Right hindlimb (tissue), 1 donor: ENCODE measurements at regions not wholly inside any gene's neighbourhood (a gene's known extent, or its start where the extent isn't known, plus 50 kb on each side); places are given as distances from the start of the nearest gene placed in this dataset.
"Not testable (repeated sequence)": the region's sequence is repeated elsewhere in the genome, so short reads cannot be mapped to it uniquely, and the experiment has no call there.

ENCODE experiments used
- DNase-seq: peaks from one replicate; pipeline ENCODE4 v3.0.0-alpha.2; 2018

DNA sequence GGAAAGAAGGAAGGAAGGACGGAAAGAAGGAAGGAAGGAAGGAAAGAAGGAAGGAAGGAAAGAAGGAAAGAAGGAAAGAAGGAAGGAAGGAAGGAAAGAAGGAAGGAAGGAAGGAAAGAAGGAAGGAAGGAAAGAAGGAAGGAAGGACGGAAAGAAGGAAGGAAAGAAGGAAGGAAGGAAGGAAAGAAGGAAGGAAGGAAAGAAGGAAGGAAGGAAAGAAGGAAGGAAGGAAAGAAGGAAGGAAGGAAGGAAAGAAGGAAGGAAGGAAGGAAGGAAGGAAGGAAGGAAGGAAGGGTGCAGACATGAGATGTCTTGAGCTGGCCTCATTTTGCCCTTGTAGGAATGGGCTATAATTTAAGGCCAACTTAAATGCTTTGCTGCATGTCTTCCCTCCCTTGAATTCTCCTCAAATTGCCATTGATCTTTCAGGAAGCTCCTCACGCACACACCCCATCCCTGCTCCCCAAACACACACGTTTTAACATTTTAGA, 172.1 kb upstream of the NOX3 start:
- DNase-seq = not testable (repeated sequence)

DNA sequence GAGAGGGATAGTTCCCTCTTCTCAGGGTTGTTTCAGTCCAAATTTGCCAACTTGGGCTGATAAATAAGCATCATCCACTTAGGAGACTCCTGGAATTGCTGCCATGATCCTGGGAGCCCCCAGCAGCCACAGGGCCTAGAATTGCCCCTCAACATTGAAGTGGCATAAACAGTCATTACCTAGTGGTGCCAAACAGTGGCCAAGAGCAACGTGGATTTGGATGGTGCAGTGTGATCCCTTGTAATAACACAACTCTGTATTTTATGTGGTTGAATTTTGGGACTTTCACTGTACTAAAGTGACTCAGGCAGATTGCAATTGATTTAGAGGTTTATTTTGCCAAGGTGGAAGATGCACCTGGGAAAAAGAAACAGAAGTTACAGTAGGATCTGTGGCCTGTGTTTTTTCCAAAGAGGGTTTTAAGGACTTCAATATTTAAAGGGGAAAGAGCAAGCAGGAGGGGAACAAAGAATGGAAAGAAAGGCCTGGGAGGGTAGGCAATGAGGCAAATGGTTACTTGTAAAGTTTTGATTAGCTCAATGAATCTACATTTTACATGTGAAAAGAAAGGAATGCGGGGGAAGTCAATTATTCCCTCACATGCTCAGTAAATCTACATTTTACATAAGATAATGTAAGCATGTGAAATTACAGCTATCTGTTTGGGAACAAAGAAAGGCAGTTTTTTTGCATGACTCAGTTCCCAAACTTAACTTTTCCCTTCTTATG, 168.0 kb upstream of the NOX3 start:
- no peak for DNase-seq

DNA sequence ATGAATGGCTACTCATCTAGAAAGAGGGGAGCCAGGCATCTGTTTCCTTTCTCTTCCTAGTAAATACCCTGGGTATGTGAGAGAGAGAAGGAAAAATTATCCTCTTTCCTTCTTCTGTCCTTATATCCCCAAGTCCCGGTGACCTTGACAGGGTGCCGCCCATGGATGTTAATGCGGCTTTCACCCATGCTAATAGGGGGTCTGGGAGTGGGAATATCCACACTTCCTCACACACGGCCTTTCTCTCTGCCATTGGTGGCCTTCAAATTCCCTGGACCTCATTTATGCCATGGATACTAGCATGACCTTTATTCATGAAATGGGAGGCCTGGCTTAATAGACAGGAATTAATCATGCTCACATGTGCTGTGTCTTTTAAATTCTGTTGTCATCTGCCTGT, 159.0 kb upstream of the NOX3 start:
- no peak for DNase-seq

DNA sequence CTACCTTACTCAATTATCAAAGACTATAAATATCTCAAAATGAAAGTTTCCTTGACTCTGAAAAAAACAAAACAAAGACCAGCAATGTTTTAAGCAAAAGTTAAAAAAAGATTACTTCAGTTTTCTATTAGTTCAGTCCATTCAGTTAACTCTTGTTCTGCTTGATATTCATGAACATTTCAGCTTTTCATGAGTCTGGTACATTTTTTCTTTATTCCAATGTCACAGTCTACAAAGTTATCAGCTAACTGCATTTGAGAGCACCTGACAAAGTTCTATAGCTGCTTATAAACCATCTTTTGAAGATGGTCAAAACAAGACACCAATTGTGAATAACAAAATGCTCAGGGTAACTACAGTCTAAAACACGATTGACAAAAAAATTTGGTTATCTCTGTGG, 156.1 kb upstream of the NOX3 start:
- no peak for DNase-seq

DNA sequence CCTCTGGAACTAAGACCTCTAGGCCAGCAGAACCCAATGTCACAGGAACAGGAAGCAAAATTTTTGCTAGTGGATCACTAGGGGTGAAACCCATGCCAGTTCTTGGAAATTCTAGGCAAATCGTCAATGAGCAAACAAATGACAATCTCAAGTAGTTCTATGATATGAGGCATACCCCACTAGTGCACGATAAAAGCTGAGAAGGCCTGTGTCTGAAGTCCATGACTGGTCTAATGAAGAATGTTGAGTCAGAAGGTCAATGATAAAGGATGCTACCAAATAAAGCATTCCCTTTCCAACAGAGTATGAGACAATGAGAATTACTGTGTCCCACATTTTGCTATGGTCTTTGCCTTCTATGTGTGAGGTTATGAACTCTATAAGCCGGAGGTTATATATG, 149.4 kb upstream of the NOX3 start:
- no peak for DNase-seq

DNA sequence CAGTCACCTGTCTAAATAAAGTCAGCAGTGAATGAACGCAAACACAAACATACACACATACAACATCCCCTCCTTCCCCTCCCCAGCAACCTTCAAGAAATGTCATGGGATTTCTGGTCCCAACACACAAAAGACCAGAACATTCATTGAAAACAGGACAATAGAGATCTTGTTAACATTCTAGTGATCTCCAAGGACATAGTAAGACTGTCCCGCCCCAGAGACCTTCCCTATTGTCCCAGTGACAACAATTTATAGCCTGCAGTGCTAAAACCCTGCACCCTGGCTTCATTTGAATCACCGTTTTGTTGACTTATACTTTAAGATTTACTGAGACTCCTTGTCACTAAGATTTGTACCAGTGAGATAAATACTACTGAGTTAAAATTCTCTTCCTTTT, 143.9 kb upstream of the NOX3 start:
- no peak for DNase-seq

DNA sequence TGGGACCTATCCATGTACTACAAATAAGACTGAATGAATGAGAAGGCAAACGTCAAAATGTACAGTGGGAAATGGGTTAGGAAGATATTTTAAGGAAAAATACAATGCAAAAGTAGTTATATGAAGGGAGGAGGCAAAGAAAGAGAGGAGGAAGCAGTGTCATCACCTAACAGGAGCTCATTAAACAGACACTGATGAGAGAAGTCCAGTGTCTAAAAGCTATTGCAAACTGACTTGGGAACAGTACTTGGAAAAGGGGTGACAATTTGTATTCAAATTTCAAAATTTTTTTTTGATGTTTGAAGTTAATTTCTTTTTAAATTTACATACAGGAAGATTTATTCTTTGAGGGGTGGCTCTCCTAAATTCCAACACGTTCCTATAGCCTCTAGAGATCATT, 143.5 kb upstream of the NOX3 start:
- DNase-seq = no peak

DNA sequence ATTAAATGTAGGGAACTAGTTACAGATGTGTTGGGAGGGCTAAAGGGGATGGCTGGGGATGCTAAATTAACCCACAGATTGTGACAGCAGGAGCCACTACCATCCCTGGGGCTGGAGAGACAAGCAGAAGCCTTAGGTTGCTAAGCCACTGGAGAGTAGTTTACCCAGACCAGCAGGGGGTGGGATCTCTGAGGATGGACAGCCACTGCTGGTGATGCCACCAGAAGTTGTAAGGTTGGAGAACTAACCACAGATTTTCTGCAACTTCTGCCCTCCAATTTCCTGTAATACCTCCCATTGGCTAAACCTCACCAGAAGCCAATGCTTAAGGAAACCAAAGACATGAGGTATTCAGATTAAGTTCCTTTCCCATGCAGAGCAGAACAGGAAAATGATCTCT, 139.6 kb upstream of the NOX3 start:
- DNase-seq = no peak

DNA sequence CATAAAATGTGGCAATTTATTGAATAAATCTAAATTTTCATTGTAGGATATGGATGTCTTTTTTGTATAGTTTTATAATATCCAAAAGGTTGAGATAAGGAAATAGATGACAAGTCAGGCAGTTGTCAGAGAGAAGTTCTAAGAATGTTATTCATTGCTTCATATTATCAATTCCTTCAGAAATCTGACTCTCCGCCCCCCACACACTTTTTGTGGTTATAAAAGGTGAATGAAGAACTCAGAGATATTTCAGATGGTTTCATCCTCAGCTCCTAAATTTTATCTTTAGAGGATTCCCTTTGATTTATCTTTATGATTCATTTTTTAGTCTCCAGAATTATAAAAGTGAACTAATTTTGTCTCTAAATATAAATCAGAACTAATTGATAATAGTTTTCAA, 136.1 kb upstream of the NOX3 start:
- no peak for DNase-seq

DNA sequence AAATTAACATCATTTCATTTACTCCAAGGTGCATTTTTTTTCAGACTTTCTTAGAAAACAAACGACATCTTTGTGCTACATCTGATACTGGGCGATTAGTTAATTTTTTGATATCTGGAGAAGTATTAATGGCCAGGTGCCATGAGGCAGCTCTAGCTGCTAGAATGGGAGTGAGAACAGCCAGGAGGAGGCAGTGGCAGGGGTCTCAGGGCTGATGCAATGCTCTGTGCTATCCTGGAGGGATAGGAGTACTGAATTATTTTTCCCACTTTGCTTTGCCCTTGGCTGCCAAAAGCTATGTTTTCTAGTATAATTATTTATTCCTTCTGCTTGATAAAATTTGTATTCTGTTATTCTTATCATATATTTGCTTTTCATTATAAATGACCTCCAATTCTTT, 133.6 kb upstream of the NOX3 start:
- DNase-seq = no peak

DNA sequence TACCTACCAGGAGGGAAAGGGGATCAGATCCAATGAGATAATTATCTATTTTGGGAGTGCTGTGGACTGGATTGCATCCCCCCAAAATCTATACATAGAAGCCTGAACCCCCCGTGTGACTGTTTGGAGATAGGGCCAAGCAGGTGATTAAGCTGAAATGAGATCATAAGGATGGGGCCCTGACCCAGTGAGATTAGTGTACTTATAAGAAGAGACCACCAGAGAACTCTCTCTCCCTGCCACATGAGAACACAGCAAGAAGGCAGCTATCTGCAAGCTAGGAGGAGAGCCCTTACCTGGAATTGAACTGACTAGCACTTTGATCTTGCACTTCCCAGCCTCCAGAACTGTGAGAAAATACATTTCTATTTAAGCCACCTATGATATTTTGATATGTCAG, 132.2 kb upstream of the NOX3 start:
- no peak for DNase-seq

DNA sequence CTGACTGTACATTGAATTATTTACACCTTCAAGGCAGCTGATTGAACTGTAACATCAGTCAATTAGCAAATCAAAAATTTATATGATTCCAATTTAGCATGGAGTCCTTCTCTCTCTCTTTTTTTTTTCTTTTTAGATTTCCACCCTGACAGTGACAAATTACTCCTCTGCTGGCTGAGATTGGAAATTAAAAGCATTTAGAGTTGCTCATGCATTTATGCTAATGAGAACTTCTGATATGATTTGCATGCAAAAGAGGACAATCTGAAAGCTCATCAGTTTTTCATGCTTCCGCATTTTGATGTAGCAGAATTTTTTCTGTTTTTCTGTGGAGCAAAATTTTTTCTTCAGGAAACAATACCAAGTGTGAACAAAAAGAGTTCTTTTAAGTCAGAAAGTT, 130.5 kb upstream of the NOX3 start:
- no peak for DNase-seq

DNA sequence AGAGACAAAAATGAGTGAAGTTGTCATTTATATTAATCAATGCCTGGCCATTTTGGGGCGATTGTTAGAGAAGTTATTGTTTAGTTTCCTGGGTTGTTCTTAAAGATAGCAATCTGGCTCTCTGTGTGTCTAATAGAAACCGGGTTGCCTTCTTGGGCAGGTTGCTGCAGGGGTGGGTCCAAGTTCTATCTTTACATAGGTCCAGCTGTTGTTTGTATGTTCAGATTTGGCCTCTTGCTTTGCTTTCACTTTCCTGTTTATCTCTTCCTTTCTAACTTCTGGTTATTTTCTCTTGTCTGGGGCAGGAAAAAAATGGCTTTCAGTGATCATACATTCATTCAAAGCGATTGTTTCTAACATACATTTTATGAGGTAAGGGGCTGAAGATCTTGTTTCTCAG, 128.4 kb upstream of the NOX3 start:
- DNase-seq = no peak

DNA sequence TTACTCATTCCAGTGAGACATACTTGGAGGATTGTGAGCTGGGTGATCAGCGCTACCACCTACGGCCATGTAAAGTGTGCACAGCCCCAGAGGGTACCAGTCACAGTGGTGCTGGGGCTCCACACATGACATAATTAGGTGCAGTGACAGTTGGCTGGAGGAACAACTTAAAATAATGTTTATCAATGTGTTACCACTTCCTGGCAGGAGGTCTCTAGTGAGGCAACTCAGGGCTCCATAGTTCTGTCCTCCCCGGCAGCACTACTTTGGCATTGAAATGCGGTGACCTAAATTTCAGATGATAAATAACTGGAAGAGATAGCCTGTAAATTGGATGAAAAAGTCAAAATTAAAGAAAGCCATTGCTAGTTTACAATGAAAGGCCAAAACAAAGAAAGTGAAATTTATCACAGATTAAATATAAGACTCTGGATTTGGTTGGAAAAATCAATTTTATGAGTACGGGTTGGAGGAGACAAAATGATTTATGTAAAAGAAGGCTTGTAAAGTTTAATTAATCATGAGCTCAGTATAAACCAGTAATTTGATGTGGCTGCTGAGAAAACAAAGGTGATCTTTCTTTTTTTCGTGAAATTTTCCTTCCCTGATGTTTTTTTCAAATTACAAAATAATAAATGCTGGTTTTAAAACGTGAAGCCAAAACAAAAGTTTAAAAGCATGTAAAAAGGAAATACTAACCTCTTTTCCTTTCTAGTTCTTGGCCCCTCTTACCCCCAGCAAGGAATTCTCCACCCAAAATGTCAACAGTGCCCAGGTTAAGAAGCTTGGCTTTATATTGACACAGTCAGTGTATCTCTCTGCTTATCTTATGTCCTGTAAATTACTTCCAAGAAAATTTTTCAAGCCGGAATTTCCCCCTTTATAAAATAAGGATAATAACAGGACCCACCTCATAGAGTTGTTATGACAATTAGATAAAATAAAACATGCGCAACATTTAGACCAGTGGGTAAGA, 126.7 kb upstream of the NOX3 start:
- DNase-seq = no peak

DNA sequence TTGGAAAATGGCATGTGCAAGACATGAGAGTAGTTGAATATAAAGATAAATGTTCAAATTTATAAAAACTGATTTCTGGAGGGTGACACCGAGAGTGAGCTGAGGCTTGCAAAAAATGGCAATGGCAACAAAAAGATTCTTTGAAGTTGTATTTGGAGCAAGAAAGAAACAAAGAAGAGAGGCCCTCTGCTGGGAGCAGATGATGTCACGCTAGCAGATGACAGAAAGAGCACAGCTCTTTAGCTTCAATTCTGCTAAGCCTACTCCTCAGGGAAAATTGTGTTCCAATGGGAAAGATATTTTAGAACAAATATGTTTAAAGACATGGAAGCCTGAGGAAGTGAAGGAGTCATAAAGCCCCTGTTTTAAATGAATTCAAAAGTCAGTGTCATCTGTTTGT, 125.3 kb upstream of the NOX3 start:
- DNase-seq = no peak

DNA sequence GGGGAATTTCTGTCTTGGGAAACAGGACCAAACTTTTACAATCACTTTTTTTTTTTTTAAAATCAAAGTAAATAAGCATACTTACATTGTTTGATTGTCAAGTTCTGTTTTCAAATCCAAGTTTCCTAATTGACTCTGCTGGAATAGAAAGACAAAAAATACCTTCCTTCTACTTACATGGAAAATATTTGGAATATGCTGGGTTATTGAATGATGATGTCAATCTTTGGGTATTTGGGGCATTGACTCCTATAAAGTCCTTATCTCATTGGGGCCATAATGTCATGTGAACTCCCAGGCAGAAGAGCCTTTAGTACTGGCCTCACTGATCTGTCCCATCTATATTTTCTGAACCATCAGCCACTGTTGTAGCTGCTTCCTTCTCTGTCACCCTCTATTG, 122.6 kb upstream of the NOX3 start:
- no peak for DNase-seq

DNA sequence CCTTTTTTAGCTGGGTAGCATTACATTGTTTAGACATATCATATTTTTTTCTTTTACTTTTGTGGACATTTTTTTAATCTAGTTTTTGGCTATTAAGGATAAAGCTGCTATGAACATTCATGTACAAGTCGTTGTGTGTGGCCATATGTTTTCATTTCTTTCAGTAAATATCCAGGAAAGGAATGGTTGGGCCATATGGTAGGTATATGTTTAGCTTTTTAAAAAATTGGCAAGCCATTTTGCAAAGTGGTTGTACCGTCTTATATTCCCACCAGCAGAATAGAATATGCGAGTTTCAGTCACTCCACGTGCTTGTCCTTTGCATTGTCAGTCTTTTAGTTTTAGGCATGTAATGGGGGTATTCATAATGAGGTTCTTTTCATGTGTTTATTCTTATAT, 106.3 kb upstream of the NOX3 start:
- DNase-seq = no peak

DNA sequence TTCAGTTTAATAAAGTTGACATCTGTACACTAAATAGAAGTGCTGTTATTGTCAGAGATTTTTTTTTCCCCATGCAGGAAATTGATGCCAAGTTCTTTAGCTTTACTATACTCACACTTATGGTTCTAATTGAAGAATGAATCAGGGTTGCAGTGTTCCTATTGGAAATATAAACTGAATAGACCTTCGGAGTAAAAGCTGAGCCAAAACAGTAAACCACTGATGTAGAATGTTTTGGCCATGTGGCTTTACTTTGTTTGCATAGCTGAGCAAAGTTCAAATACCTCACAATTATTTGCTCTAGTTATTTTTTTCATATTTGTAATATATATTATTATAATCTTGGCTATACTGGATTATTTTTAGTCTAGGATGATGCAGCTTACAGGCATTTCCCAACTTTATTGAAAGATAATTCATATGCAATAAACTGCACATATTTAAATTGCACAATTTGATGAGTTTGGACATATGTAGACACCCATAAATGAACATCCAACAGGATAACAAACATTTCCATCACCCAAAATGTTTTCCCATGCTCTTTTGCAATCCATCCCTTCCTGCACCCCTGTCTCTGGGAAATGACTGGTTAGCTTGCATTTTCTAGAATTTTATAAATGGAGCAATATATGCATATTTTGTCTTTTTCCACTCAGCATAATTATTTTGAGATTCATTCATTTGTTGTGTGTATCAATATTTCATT, 105.8 kb upstream of the NOX3 start:
- no peak for DNase-seq

DNA sequence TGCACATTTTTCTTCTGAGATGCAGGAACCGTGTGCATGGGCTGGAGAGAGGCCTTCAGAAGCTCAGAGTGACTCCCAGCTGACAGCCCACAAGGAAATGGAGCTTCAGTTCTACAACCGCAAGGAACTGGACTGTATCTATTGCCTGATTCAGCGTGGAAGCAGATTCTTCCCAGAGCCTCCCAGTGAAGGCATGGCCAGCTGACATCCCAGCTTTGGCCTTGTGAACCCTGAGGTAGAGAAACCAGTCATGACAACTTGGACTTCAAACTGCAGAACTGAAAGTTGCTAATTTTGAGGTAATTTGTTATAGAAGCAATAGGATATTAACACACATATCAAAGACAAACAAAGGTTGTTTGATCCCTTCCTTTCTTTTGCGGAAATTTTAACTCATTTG, 94.3 kb upstream of the NOX3 start:
- no peak for DNase-seq

DNA sequence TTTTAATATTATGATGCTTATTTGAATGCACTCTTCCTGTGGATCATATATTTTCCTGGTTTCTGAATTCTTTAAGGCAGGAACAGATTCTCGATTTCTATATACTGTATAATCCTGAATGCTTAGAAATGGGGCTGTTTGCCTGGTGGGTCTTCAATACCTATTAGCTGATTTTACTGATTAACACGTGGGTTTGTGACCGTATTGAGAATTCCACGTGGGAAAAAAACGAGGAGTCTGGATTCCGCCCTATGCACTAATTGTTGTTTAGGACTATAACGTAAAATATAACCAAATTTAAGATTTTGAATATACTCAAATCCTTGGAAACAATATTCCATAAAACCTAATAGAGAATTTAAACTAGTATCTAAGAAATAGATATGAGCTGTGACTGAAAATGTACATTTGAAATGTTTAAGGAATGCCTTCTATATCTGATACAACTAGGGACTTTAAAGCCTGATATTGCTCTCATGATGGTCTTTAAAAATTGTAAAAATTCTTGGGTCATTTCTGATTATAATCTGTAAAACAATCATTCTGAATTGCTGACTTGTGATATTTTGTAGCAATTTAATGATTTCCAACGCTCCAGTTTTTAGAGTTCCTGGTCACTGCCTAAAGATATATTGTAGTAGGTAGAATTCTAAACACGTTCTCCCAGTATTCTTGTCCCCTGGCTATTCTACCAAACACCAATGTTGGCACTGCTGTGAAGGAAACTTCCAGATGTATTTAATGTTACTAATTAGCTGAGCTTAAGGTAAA, 93.6 kb upstream of the NOX3 start:
- no peak for DNase-seq

DNA sequence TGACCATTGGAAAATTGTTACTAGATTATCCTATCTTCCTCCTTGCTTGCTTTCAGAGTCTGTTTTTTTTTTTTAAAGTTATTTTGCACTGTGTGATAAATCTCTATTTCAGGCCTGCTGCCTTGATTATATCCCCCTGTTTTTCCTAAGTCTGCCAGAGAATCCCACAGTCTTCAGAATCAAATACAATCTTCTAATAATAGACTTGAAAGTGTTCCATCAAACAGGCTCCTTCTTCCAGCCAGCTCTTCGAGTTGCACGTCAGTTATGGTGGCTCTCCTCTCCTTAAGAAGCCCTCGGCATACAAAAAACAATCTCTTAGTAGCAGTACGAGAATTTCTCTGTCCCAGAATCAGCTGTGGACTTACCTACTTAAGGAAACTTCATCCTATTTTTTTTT, 92.9 kb upstream of the NOX3 start:
- no peak for DNase-seq

DNA sequence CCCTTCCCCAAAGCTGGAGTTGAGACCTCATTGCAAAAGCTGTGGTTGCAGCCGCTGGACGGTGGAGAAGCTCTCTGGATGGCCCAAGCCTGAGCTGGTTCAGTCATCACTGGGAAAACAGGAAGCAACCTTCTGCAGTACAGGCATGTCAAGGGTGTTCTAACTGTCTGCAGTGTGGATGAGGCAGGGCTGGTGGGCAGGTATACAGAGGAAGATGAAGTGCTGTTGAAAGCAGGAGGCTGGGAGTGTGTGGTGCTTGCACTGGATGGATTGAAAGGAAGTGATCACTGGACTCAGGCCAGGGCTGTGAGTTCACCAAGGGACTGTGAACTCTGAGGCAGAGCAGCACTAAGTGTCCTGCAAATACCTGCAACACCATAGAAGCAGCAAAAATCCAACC, 89.0 kb upstream of the NOX3 start:
- DNase-seq = no peak
